GM23338 (cell line): ENCODE measurements at regions not wholly inside any gene's neighbourhood (a gene's known extent, or its start where the extent isn't known, plus 50 kb on each side); places are given as distances from the start of the nearest gene placed in this dataset.

Experiments used
- ATAC-seq: fragments of 200-7000 bp; cut with Tn5 transposase; 3 replicates; pipeline ENCODE4 v1.9.1; 2020
- DNase-seq: peaks from one replicate; pipeline ENCODE4 v3.0.0-alpha.2; 2015; ENCODE audit warnings: low spot score
- H2AFZ ChIP-seq: fragments of 200-600 bp; sonication (generic); 2 replicates; pipeline ENCODE4 v1.8.0; 2016; ENCODE audit warnings: antibody characterized with exemption, mild to moderate bottlenecking, moderate library complexity
- H3F3A ChIP-seq: fragments of 200-600 bp; sonication (generic); replicated peaks from 2 replicates; pipeline ENCODE4 v1.8.0; 2017; ENCODE audit warnings: antibody characterized with exemption, mixed run types, low read depth
- H3K27ac ChIP-seq: fragments of 200-600 bp; sonication (generic); 2 replicates; pipeline ENCODE4 v1.6.1; 2016; ENCODE audit warnings: low read depth
- H3K27me3 ChIP-seq: fragments of 200-600 bp; sonication (generic); 2 replicates; pipeline ENCODE4 v1.8.0; 2016; ENCODE audit warnings: mild to moderate bottlenecking, mixed run types, moderate library complexity; ENCODE audit not compliant: insufficient read depth
- H3K36me3 ChIP-seq: fragments of 200-600 bp; sonication (generic); 2 replicates; pipeline ENCODE4 v1.8.0; 2016; ENCODE audit warnings: mild to moderate bottlenecking; ENCODE audit not compliant: insufficient read depth
- H3K4me1 ChIP-seq: fragments of 200-600 bp; sonication (generic); 2 replicates; pipeline ENCODE4 v1.8.0; 2016; ENCODE audit warnings: mild to moderate bottlenecking, moderate library complexity; ENCODE audit not compliant: insufficient read depth
- H3K4me2 ChIP-seq: fragments of 200-600 bp; sonication (generic); 2 replicates; pipeline ENCODE4 v1.7.1; 2017; ENCODE audit warnings: mixed run types
- H3K4me3 ChIP-seq: fragments of 200-600 bp; sonication (generic); 2 replicates; pipeline ENCODE4 v1.6.1; 2016; ENCODE audit warnings: mixed run types
- H3K79me2 ChIP-seq: fragments of 200-600 bp; sonication (generic); replicated peaks from 2 replicates; pipeline ENCODE4 v1.8.0; 2017; ENCODE audit warnings: mild to moderate bottlenecking; ENCODE audit not compliant: insufficient read depth
- H3K9me2 ChIP-seq: fragments of 200-600 bp; sonication (generic); 2 replicates; pipeline ENCODE4 v1.8.0; 2017; ENCODE audit not compliant: insufficient read depth
- H4K20me1 ChIP-seq: fragments of 200-600 bp; sonication (generic); replicated peaks from 2 replicates; pipeline ENCODE4 v1.8.0; 2017; ENCODE audit warnings: mild to moderate bottlenecking; ENCODE audit not compliant: insufficient read depth
- H3K27ac Mint-ChIP-seq: 2 replicates; pipeline ENCODE4 v1.8.0; 2020; ENCODE audit warnings: inconsistent platforms, mild to moderate bottlenecking, moderate library complexity, mixed read lengths
- H3K27me3 Mint-ChIP-seq: 3 replicates; pipeline ENCODE4 v1.8.0; 2022; ENCODE audit warnings: low read depth, mild to moderate bottlenecking, moderate library complexity, mixed read lengths, inconsistent platforms; ENCODE audit not compliant: insufficient read depth, poor library complexity
- H3K36me3 Mint-ChIP-seq: 3 replicates; pipeline ENCODE4 v1.8.0; 2021; ENCODE audit warnings: low read depth, mild to moderate bottlenecking, inconsistent platforms, moderate library complexity, mixed read lengths
- H3K4me1 Mint-ChIP-seq: 3 replicates; pipeline ENCODE4 v1.8.0; 2020; ENCODE audit warnings: mild to moderate bottlenecking, inconsistent platforms, mixed read lengths
- H3K4me3 Mint-ChIP-seq: 3 replicates; pipeline ENCODE4 v1.8.0; 2021; ENCODE audit warnings: moderate library complexity, mild to moderate bottlenecking, inconsistent platforms, mixed read lengths
- H3K9me3 Mint-ChIP-seq: 3 replicates; pipeline ENCODE4 v1.8.0; 2020; ENCODE audit warnings: moderate library complexity, mild to moderate bottlenecking, inconsistent platforms, mixed read lengths
- EZH2phosphoT487 ChIP-seq: fragments of 200-600 bp; sonication (generic); IDR thresholded peaks from one replicate; pipeline ENCODE4 v1.8.1; 2018; ENCODE audit warnings: antibody characterized with exemption; ENCODE audit not compliant: unreplicated experiment
- JUNB ChIP-seq: IDR thresholded peaks from one replicate; pipeline ENCODE4 v1.6.1; 2016; ENCODE audit warnings: antibody characterized with exemption; ENCODE audit not compliant: unreplicated experiment
- NANOG ChIP-seq: IDR thresholded peaks from 2 replicates; pipeline ENCODE4 v1.6.1; 2016; ENCODE audit warnings: antibody characterized with exemption, borderline replicate concordance
- STAT1 ChIP-seq: IDR thresholded peaks from one replicate; pipeline ENCODE4 v1.6.1; 2016; ENCODE audit warnings: antibody characterized with exemption; ENCODE audit not compliant: unreplicated experiment
- ZNF114 ChIP-seq: fragments of 250-450 bp; sonication (Bioruptor Pico); IDR thresholded peaks from 2 replicates; pipeline ENCODE4 v1.5.0; 2020; ENCODE audit warnings: mild to moderate bottlenecking, moderate library complexity
- TF ChIP-seq, protein P1 (sequence below), 2 experiments: fragments of 200-600 bp in 1 of 2; sonication (generic) in 1 of 2; conservative IDR thresholded peaks; 2 replicates each; pipeline versions ENCODE4 v1.5.1 to v1.6.1; 2016 to 2017; ENCODE audit warnings: antibody characterized with exemption in 2 of 2, low read depth in 2 of 2, mild to moderate bottlenecking in 2 of 2, moderate library complexity in 1 of 2
- TF ChIP-seq, protein P2 (sequence below): IDR thresholded peaks from 2 replicates; pipeline ENCODE4 v1.6.1; 2016; ENCODE audit warnings: antibody characterized with exemption
- TF ChIP-seq, protein P3 (sequence below): IDR thresholded peaks from one replicate; pipeline ENCODE4 v1.6.1; 2018; ENCODE audit warnings: antibody characterized with exemption; ENCODE audit not compliant: unreplicated experiment

DNA sequence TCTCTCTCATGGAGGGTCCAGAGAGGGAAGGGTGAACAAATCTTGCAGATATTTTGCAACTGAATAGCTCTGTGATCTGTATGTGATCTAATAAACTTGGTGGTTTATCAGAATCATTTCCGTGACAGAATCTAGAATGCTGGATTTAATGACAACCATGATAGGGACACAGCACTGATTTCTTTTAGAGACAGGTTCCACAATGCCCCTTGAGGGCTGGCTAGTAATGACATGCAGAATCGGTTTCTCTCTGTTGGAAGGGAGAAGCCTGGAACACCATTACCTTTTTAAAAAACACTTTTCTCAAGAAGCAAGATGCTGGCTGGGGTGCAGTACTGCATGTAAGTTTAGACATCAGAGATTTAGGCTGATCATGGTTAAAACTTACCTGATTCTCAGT is 313.4 kb downstream of the CDH26 start:
- DNase-seq (peak; percentile 40), ATAC-seq (peak; percentile 89)
- peaks cover 3% of the 10 kb centered on the region; the same call in 2 of the 3 replicates for H3K9me3 Mint-ChIP-seq
- TF ChIP-seq, protein P1, sequence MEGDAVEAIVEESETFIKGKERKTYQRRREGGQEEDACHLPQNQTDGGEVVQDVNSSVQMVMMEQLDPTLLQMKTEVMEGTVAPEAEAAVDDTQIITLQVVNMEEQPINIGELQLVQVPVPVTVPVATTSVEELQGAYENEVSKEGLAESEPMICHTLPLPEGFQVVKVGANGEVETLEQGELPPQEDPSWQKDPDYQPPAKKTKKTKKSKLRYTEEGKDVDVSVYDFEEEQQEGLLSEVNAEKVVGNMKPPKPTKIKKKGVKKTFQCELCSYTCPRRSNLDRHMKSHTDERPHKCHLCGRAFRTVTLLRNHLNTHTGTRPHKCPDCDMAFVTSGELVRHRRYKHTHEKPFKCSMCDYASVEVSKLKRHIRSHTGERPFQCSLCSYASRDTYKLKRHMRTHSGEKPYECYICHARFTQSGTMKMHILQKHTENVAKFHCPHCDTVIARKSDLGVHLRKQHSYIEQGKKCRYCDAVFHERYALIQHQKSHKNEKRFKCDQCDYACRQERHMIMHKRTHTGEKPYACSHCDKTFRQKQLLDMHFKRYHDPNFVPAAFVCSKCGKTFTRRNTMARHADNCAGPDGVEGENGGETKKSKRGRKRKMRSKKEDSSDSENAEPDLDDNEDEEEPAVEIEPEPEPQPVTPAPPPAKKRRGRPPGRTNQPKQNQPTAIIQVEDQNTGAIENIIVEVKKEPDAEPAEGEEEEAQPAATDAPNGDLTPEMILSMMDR (conservative IDR thresholded peaks at IDR 0.05; ENCODE audit: low read depth in 2 of 2), result peak in 1 of 2 experiments; percentile 19; a peak in 1 of 4 replicates
- no peak for TF ChIP-seq STAT1
- no peaks in the 10 kb centered on the region for H3K36me3 Mint-ChIP-seq
- Histone ChIP-seq H3K27me3 (no peaks in the 10 kb centered on the region), H2AFZ (no peak overlapping the region), H3F3A (no peaks in the 10 kb centered on the region), H3K36me3 (no peaks in the 10 kb centered on the region; the same call in 1 of the 2 replicates), H3K79me2 (no peaks in the 10 kb centered on the region), H3K4me2 (no peak overlapping the region), H3K27ac (no peak overlapping the region), H3K4me1 (no peaks in the 10 kb centered on the region), H3K9me2 (no peaks in the 10 kb centered on the region), H3K4me3 (no peak overlapping the region), H4K20me1 (no peaks in the 10 kb centered on the region)
- no peak overlapping the region for H3K4me3 Mint-ChIP-seq
- H3K27me3 Mint-ChIP-seq, result peaks cover 3% of the 10 kb centered on the region
- no peak overlapping the region for H3K27ac Mint-ChIP-seq
- peaks cover 11% of the 10 kb centered on the region for H3K4me1 Mint-ChIP-seq

DNA sequence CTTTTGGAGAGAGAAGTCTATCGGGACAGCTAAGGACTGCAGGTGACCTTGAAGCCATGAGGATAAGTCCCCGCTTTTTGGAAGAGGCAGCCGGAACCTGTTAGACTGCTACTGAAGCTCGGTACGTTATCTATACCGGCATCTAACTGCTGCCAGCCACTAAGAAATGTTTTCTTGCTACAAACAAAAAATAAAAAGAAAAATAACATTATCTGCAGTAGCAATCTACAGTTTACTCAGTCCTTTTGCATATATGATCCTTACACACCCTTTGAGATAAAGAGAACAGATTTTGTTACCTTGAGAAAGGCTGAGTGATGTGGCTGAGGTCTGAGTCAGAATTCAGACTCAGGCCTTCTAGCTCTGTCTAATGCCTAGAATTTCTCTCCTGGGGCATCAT is 314.6 kb downstream of the CDH26 start:
- DNase-seq, result no peak
- no peak overlapping the region for H3K4me3 Mint-ChIP-seq
- H3K9me2 ChIP-seq, result no peaks in the 10 kb centered on the region
- H3K79me2 ChIP-seq, result no peaks in the 10 kb centered on the region
- H3K36me3 Mint-ChIP-seq, result no peaks in the 10 kb centered on the region
- no peaks in the 10 kb centered on the region for H4K20me1 ChIP-seq
- H3K4me3 ChIP-seq, result no peak overlapping the region
- H3K27me3 Mint-ChIP-seq, result peaks cover 3% of the 10 kb centered on the region
- H3K27me3 ChIP-seq, result no peaks in the 10 kb centered on the region
- H2AFZ ChIP-seq, result no peak overlapping the region
- H3F3A ChIP-seq, result no peaks in the 10 kb centered on the region
- H3K27ac Mint-ChIP-seq, result no peak overlapping the region
- no peaks in the 10 kb centered on the region; the same call in 1 of the 2 replicates for H3K36me3 ChIP-seq
- ATAC-seq, result no peak
- H3K4me2 ChIP-seq, result no peak overlapping the region
- peaks cover 11% of the 10 kb centered on the region for H3K4me1 Mint-ChIP-seq
- H3K4me1 ChIP-seq, result no peaks in the 10 kb centered on the region
- peaks cover 9% of the 10 kb centered on the region; the same call in 2 of the 3 replicates for H3K9me3 Mint-ChIP-seq
- no peak overlapping the region for H3K27ac ChIP-seq
- TF ChIP-seq, protein P2, sequence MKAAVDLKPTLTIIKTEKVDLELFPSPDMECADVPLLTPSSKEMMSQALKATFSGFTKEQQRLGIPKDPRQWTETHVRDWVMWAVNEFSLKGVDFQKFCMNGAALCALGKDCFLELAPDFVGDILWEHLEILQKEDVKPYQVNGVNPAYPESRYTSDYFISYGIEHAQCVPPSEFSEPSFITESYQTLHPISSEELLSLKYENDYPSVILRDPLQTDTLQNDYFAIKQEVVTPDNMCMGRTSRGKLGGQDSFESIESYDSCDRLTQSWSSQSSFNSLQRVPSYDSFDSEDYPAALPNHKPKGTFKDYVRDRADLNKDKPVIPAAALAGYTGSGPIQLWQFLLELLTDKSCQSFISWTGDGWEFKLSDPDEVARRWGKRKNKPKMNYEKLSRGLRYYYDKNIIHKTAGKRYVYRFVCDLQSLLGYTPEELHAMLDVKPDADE, result no peak
- no peak for TF ChIP-seq JUNB
- TF ChIP-seq NANOG, result no peak
- TF ChIP-seq, protein P1 (conservative IDR thresholded peaks at IDR 0.05; ENCODE audit: low read depth in 2 of 2), result no peak
- TF ChIP-seq, protein P3, sequence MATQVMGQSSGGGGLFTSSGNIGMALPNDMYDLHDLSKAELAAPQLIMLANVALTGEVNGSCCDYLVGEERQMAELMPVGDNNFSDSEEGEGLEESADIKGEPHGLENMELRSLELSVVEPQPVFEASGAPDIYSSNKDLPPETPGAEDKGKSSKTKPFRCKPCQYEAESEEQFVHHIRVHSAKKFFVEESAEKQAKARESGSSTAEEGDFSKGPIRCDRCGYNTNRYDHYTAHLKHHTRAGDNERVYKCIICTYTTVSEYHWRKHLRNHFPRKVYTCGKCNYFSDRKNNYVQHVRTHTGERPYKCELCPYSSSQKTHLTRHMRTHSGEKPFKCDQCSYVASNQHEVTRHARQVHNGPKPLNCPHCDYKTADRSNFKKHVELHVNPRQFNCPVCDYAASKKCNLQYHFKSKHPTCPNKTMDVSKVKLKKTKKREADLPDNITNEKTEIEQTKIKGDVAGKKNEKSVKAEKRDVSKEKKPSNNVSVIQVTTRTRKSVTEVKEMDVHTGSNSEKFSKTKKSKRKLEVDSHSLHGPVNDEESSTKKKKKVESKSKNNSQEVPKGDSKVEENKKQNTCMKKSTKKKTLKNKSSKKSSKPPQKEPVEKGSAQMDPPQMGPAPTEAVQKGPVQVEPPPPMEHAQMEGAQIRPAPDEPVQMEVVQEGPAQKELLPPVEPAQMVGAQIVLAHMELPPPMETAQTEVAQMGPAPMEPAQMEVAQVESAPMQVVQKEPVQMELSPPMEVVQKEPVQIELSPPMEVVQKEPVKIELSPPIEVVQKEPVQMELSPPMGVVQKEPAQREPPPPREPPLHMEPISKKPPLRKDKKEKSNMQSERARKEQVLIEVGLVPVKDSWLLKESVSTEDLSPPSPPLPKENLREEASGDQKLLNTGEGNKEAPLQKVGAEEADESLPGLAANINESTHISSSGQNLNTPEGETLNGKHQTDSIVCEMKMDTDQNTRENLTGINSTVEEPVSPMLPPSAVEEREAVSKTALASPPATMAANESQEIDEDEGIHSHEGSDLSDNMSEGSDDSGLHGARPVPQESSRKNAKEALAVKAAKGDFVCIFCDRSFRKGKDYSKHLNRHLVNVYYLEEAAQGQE, result no peak
- TF ChIP-seq ZNF114 (CRISPR knock-in tag), result no peak
- TF ChIP-seq STAT1, result no peak
- no peak for TF ChIP-seq EZH2phosphoT487
